HCT116 (cell line): ENCODE measurements at regions not wholly inside any gene's neighbourhood (a gene's known extent, or its start where the extent isn't known, plus 50 kb on each side); places are given as distances from the start of the nearest gene placed in this dataset.

Experiments used
- ATAC-seq: fragments of 200-7000 bp; cut with Tn5 transposase; 2 replicates; pipeline ENCODE4 v1.9.1; 2020; ENCODE audit warnings: mild to moderate bottlenecking, moderate library complexity
- BruUV-seq: library from RNA; stranded (reverse); fragments of 400-500 nt; replicated peaks from 2 replicates; lab custom pipeline; 2021; lab: Mats Ljungman, UMichigan
- CTCF ChIA-PET: fragments of 300-600 bp; sonication (Branson Sonifier 250); formaldehyde crosslinking; loops from one replicate; lab custom pipeline; 2021; ENCODE audit warnings: antibody characterized with exemption; lab: Charles Lee
- POLR2A ChIA-PET: fragments of 300-600, 350-600 bp; sonication (Branson Sonifier 250); formaldehyde crosslinking; loops from one replicate; lab custom pipeline; 2021; ENCODE audit warnings: antibody characterized with exemption; lab: Charles Lee
- RAD21 ChIA-PET, 2 experiments: fragments of 300-600 bp; sonication (Branson Sonifier 250); formaldehyde crosslinking; loops; one replicate each; lab custom pipeline; 2023; ENCODE audit warnings: low total read pairs in 2 of 2; ENCODE audit not compliant: uncharacterized antibody in 2 of 2, unreplicated experiment in 2 of 2, low non-redundant PET in 1 of 2; lab: Charles Lee
- DNase-seq: peaks from one replicate; pipeline ENCODE4 v3.0.0-alpha.2; 2010; ENCODE audit warnings: low read depth, low spot score
- H2AFZ ChIP-seq: fragments of 200-600 bp; shearing (Covaris generic), sonication (generic); 2 replicates; pipeline ENCODE4 v1.6.1; 2017; ENCODE audit warnings: low read depth, mixed run types, mixed read lengths, antibody characterized with exemption, low read length; ENCODE audit not compliant: poor library complexity, severe bottlenecking
- H3K27ac ChIP-seq: 2 replicates; pipeline ENCODE4 v1.5.1; 2012; ENCODE audit warnings: low read depth, low read length
- H3K27me3 ChIP-seq: fragments of 200-600 bp; sonication (generic); 2 replicates; pipeline ENCODE4 v1.6.1; 2016; ENCODE audit warnings: mixed run types, low read length, mixed read lengths; ENCODE audit not compliant: insufficient read depth
- H3K36me3 ChIP-seq, 2 experiments: fragments of 200-500 bp in 1 of 2; fragments of 200-600 bp in 1 of 2; sonication (Bioruptor generic) in 1 of 2; sonication (generic) in 1 of 2; 2 replicates each; pipeline versions ENCODE4 v1.5.1 to v1.6.1; 2014 to 2016; ENCODE audit warnings: low read length in 2 of 2, inconsistent platforms in 1 of 2, mixed read lengths in 1 of 2, mixed run types in 1 of 2; ENCODE audit not compliant: insufficient read depth in 2 of 2, control insufficient read depth in 1 of 2
- H3K4me1 ChIP-seq, 2 experiments: fragments of 200-600 bp in 1 of 2; sonication (generic) in 1 of 2; 2 replicates each; pipeline versions ENCODE4 v1.5.1 to v1.6.1; 2012 to 2017; ENCODE audit warnings: low read length in 2 of 2, inconsistent platforms in 1 of 2, mild to moderate bottlenecking in 1 of 2, mixed read lengths in 1 of 2, mixed run types in 1 of 2, moderate library complexity in 1 of 2; ENCODE audit not compliant: insufficient read depth in 2 of 2, control insufficient read depth in 1 of 2
- H3K4me2 ChIP-seq: fragments of 200-600 bp; sonication (generic); 2 replicates; pipeline ENCODE4 v1.6.1; 2017; ENCODE audit warnings: mixed run types, low read length, mixed read lengths
- H3K4me3 ChIP-seq, 2 experiments: fragments of 200-600 bp in 1 of 2; sonication (generic) in 1 of 2; replicated peaks in 1 of 2; 2 replicates each; pipeline ENCODE4 v1.5.1; 2011 to 2016; ENCODE audit warnings: low read length in 2 of 2, control low read depth in 1 of 2, low read depth in 1 of 2, mild to moderate bottlenecking in 1 of 2, mixed read lengths in 1 of 2, mixed run types in 1 of 2
- H3K79me2 ChIP-seq: fragments of 200-600 bp; sonication (generic); 2 replicates; pipeline ENCODE4 v1.6.1; 2017; ENCODE audit warnings: mild to moderate bottlenecking, mixed run types, low read length, moderate library complexity, mixed read lengths; ENCODE audit not compliant: insufficient read depth
- H3K9ac ChIP-seq: fragments of 200-600 bp; sonication (generic); 2 replicates; pipeline ENCODE4 v1.6.1; 2016; ENCODE audit warnings: low read length, mixed read lengths
- H3K9me2 ChIP-seq: fragments of 200-600 bp; sonication (generic), shearing (Covaris generic); 2 replicates; pipeline ENCODE4 v1.6.1; 2017; ENCODE audit warnings: mixed run types, mild to moderate bottlenecking, moderate library complexity; ENCODE audit not compliant: insufficient read depth
- H3K9me3 ChIP-seq, 2 experiments: fragments of 200-500 bp in 1 of 2; fragments of 200-600 bp in 1 of 2; sonication (Bioruptor generic) in 1 of 2; sonication (generic) in 1 of 2; 2 replicates each; pipeline ENCODE4 v1.6.1; 2014 to 2017; ENCODE audit warnings: low read length in 2 of 2, mixed read lengths in 2 of 2, inconsistent platforms in 1 of 2, low read depth in 1 of 2, mild to moderate bottlenecking in 1 of 2, mixed run types in 1 of 2, moderate library complexity in 1 of 2; ENCODE audit not compliant: control insufficient read depth in 1 of 2, insufficient read depth in 1 of 2
- H4K20me1 ChIP-seq: fragments of 200-600 bp; sonication (generic), shearing (Covaris generic); 2 replicates; pipeline ENCODE4 v1.6.1; 2017; ENCODE audit warnings: mixed run types, mild to moderate bottlenecking, moderate library complexity; ENCODE audit not compliant: insufficient read depth
- ATF3 ChIP-seq: IDR thresholded peaks from 2 replicates; pipeline ENCODE4 v1.6.1; 2012
- CBX3 ChIP-seq: IDR thresholded peaks from 2 replicates; pipeline ENCODE4 v1.6.1; 2012; ENCODE audit warnings: low read depth
- CEBPB ChIP-seq: IDR thresholded peaks from 2 replicates; pipeline ENCODE4 v1.6.1; 2012; ENCODE audit warnings: low read depth
- EGR1 ChIP-seq: IDR thresholded peaks from 2 replicates; pipeline ENCODE4 v1.6.1; 2012; ENCODE audit warnings: low read depth
- EZH2 ChIP-seq: fragments of 200-600 bp; sonication (generic); IDR thresholded peaks from 2 replicates; pipeline ENCODE4 v1.6.1; 2017; ENCODE audit warnings: antibody characterized with exemption, mixed run types
- EZH2phosphoT487 ChIP-seq: fragments of 200-600 bp; IDR thresholded peaks from 2 replicates; pipeline ENCODE4 v1.6.1; 2018; ENCODE audit warnings: antibody characterized with exemption, borderline replicate concordance
- FOSL1 ChIP-seq: IDR thresholded peaks from 2 replicates; pipeline ENCODE4 v1.6.1; 2012; ENCODE audit warnings: low read depth
- MAX ChIP-seq: IDR thresholded peaks from 2 replicates; pipeline ENCODE4 v1.6.1; 2012
- POLR2A ChIP-seq: IDR thresholded peaks from 2 replicates; pipeline ENCODE4 v1.7.0; 2011; ENCODE audit warnings: borderline replicate concordance; ENCODE audit not compliant: insufficient read depth, insufficient read length; ENCODE audit errors: extremely low read depth
- POLR2AphosphoS5 ChIP-seq: IDR thresholded peaks from 2 replicates; pipeline ENCODE4 v1.6.1; 2011; ENCODE audit warnings: mild to moderate bottlenecking, low read depth, low read length, moderate library complexity
- RAD21 ChIP-seq: IDR thresholded peaks from 2 replicates; pipeline ENCODE4 v1.6.1; 2012; ENCODE audit warnings: low read depth, mild to moderate bottlenecking
- REST ChIP-seq: IDR thresholded peaks from 2 replicates; pipeline ENCODE4 v1.6.1; 2012; ENCODE audit warnings: low read depth
- SIN3A ChIP-seq: IDR thresholded peaks from 2 replicates; pipeline ENCODE4 v1.6.1; 2012; ENCODE audit warnings: low read depth
- SRF ChIP-seq: IDR thresholded peaks from 2 replicates; pipeline ENCODE4 v1.6.1; 2012; ENCODE audit warnings: low read depth
- TCF7L2 ChIP-seq: IDR thresholded peaks from 2 replicates; pipeline ENCODE4 v1.7.0; 2011; ENCODE audit warnings: borderline replicate concordance, inconsistent platforms; ENCODE audit not compliant: insufficient read depth, insufficient read length; ENCODE audit errors: extremely low read depth
- YY1 ChIP-seq: IDR thresholded peaks from 2 replicates; pipeline ENCODE4 v1.6.1; 2011; ENCODE audit warnings: low read length, low read depth, moderate library complexity, mild to moderate bottlenecking; ENCODE audit not compliant: insufficient replicate concordance; ENCODE audit errors: extremely low read depth
- ZBTB33 ChIP-seq: IDR thresholded peaks from 2 replicates; pipeline ENCODE4 v1.6.1; 2011; ENCODE audit warnings: mild to moderate bottlenecking, low read length, moderate library complexity; ENCODE audit not compliant: insufficient replicate concordance; ENCODE audit errors: extremely low read depth
- ZFX ChIP-seq: fragments of 450-650 bp; IDR thresholded peaks from 2 replicates; pipeline ENCODE4 v1.6.1; 2017
- ZNF274 ChIP-seq: fragments of 200-500 bp; sonication (Bioruptor generic); IDR thresholded peaks from 2 replicates; pipeline ENCODE4 v1.6.1; 2014; ENCODE audit warnings: mild to moderate bottlenecking, low read depth, low read length, inconsistent platforms
- intact Hi-C: fragments of 100-400 bp; cut with micrococcal nuclease; formaldehyde crosslinking; loops from 2 replicates; pipeline ENCODE4 v1.10.0; 2022

- TF ChIP-seq ZNF274 (no peak), TCF7L2 (no peak), SIN3A (no peak), POLR2A (no peak), REST (no peak), CBX3 (no peak), RAD21 (no peak), EZH2 (no peak), FOSL1 (no peak), POLR2AphosphoS5 (no peak), ZFX (no peak), ATF3 (no peak), EGR1 (no peak), EZH2phosphoT487 (no peak), CEBPB (no peak), SRF (no peak), MAX (no peak), ZBTB33 (no peak), YY1 (no peak)
Observed at GRCh38 chr17:34784526-34784925, 176.7 kb downstream of the CCT6B start.

More at GRCh38 chr17:34784526-34784925, 176.7 kb downstream of the CCT6B start:
- H3K9ac ChIP-seq, result no peak overlapping the region
- ChIA-PET POLR2A (no interaction called here), CTCF (no interaction called here), RAD21 (no interaction called here)
- H3K4me3 ChIP-seq, result no peak overlapping the region
- DNase-seq (no peak), ATAC-seq (no peak)
- H4K20me1 ChIP-seq, result no peaks in the 10 kb centered on the region
- H3K4me1 ChIP-seq, result no peaks in the 10 kb centered on the region
- no TSS peak for BruUV-seq
- no peaks in the 10 kb centered on the region for H3K36me3 ChIP-seq
- intact Hi-C loops, result no loop called here
- H3K9me2 ChIP-seq, result no peaks in the 10 kb centered on the region
- H3K27me3 ChIP-seq, result peaks cover 31% of the 10 kb centered on the region
- no peaks in the 10 kb centered on the region for H3K9me3 ChIP-seq
- no peak overlapping the region for H3K27ac ChIP-seq
- H2AFZ ChIP-seq, result no peak overlapping the region
- no peaks in the 10 kb centered on the region for H3K79me2 ChIP-seq
- H3K4me2 ChIP-seq, result no peak overlapping the region
